ENCODE measurements at regions not wholly inside any gene's neighbourhood (a gene's known extent, or its start where the extent isn't known, plus 50 kb on each side); places are given as distances from the start of the nearest gene placed in this dataset.

DNA sequence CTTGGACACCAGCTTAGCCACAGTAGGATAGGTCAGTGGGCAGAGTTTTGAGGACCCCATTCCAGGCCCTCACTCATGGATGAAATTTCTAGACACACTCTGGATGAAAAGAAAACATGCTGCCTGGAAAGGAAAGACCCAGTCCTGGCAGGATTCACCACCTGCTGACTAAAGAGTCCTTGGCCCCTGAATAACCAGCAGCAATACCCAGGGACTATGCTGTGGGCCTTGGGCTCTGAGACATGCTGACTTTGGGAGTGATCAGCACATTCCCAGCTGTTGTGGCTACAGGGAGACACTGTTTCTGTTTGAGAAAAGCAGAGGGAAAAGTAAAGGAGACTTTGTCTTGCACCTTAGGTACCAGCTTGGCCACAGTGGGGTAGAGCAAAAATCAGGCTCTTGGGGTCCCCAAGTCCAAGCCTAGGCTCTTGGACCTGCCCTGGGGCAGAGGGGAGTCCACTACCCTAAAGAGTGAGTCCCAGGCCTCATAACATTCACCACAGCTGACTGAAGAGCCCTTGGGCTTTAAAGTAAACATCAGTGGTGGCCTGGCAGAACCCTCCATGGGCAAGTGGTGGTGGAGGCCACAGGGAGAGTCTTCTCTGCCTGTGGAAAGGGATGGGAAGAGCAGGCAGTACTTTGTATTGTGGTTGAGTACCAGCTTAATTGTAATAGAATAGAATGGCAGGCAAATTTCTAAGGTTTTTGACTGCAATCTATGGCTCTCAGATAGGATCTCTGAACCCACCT is 516.8 kb downstream of the BCKDHB start:
- Histone ChIP-seq H3K27me3 (replicated peaks in 1 of 4; ENCODE audit: control insufficient read depth in 3 of 4, extremely low read depth in 1 of 4, insufficient read depth in 3 of 4, low read length in 3 of 4) (no peaks in the 10 kb centered on the region), H3K23ac (ENCODE audit: insufficient read length) (no peak overlapping the region), H2BK20ac (ENCODE audit: low read length) (no peak overlapping the region), H3K23me2 (ENCODE audit: low read depth, low read length) (no peaks in the 10 kb centered on the region), H3K4me1 (replicated peaks in 1 of 4; ENCODE audit: control insufficient read depth in 3 of 4, insufficient read depth in 4 of 4, low read length in 3 of 4) (no peaks in the 10 kb centered on the region), H3K79me1 (ENCODE audit: low read depth, low read length) (no peaks in the 10 kb centered on the region), H3K27ac (ENCODE audit: low read depth, low read length) (no peak overlapping the region), H4K20me1 (replicated peaks in 1 of 2; ENCODE audit: control insufficient read depth in 1 of 2, insufficient read depth in 2 of 2, low read length in 2 of 2) (no peaks in the 10 kb centered on the region), H2BK120ac (replicated peaks; ENCODE audit: low read depth, low read length) (no peak overlapping the region), H3K36me3 (ENCODE audit: control insufficient read depth in 2 of 4, insufficient read depth in 4 of 4, low read length in 3 of 4) (no peaks in the 10 kb centered on the region), H2AK5ac (ENCODE audit: low read depth, low read length) (no peak overlapping the region), H2BK15ac (ENCODE audit: low read length) (no peak overlapping the region), H3K4me3 (ENCODE audit: extremely low read depth in 1 of 4, insufficient read depth in 2 of 4, low read depth in 3 of 4, low read length in 4 of 4) (no peak overlapping the region), H3K56ac (replicated peaks; ENCODE audit: insufficient read length, low read depth, low read length) (no peak overlapping the region), H3K79me2 (ENCODE audit: control insufficient read depth in 1 of 2, insufficient read depth in 2 of 2, low read length in 2 of 2) (no peaks in the 10 kb centered on the region), H4K8ac (ENCODE audit: extremely low read depth, insufficient read depth, low read length) (no peak overlapping the region), H3K9me3 (ENCODE audit: insufficient read depth in 2 of 2, low read depth in 1 of 2, low read length in 1 of 2) (no peaks in the 10 kb centered on the region), H2AFZ (ENCODE audit: low read length) (no peak overlapping the region), H3K4ac (replicated peaks; ENCODE audit: insufficient read length, low read depth, low read length) (no peak overlapping the region), H4K5ac (ENCODE audit: insufficient read length, low read depth, low read length) (no peak overlapping the region), H2BK5ac (ENCODE audit: low read depth, low read length) (no peak overlapping the region), H3K18ac (ENCODE audit: extremely low read depth, low read length) (no peak overlapping the region), H2BK12ac (ENCODE audit: low read depth, low read length) (no peak overlapping the region), H3K4me2 (ENCODE audit: insufficient read depth in 1 of 2, low read depth in 2 of 2, low read length in 2 of 2) (no peak overlapping the region), H3K14ac (ENCODE audit: insufficient read length) (no peak overlapping the region), H3K9ac (replicated peaks in 1 of 4; ENCODE audit: extremely low read depth in 1 of 4, low read depth in 3 of 4, low read length in 3 of 4) (no peak overlapping the region), H4K91ac (replicated peaks; ENCODE audit: insufficient read length, low read length) (no peak overlapping the region)
- CTCF ChIA-PET (ENCODE audit: partially characterized antibody), result no interaction called here
- no peak for DNase-seq (ENCODE audit: low read depth in 1 of 2, low spot score in 2 of 2)
- POLR2A ChIA-PET (ENCODE audit: partially characterized antibody), result no interaction called here
- no peak for FAIRE-seq
- TF ChIP-seq BCL11A (IDR thresholded peaks at IDR 0.05; ENCODE audit: low read depth in 2 of 2, low read length in 2 of 2) (no peak), RFX5 (IDR thresholded peaks at IDR 0.05; ENCODE audit: borderline replicate concordance, low read depth, low read length) (no peak), EP300 (IDR thresholded peaks at IDR 0.05; ENCODE audit: borderline replicate concordance in 1 of 2, low read depth in 2 of 2, low read length in 2 of 2) (no peak), KDM4A (IDR thresholded peaks at IDR 0.05; ENCODE audit: low read depth, low read length, severe bottlenecking) (no peak), RAD21 (IDR thresholded peaks at IDR 0.05 in 1 of 2, conservative IDR thresholded peaks at IDR 0.05 in 1 of 2; ENCODE audit: low read depth in 2 of 2, low read length in 2 of 2) (no peak), CBX5 (IDR thresholded peaks at IDR 0.05; ENCODE audit: low read depth, low read length) (no peak), BRCA1 (IDR thresholded peaks at IDR 0.05; ENCODE audit: low read depth, low read length) (no peak), CBX8 (IDR thresholded peaks at IDR 0.05; ENCODE audit: borderline replicate concordance, low read depth, low read length) (no peak), PHF8 (conservative IDR thresholded peaks at IDR 0.05; ENCODE audit: low read depth, low read length) (no peak), MAFK (IDR thresholded peaks at IDR 0.05; ENCODE audit: low read depth, low read length) (no peak), RBBP5 (IDR thresholded peaks at IDR 0.05; ENCODE audit: borderline replicate concordance, low read depth, low read length) (no peak), POLR2A (IDR thresholded peaks at IDR 0.05; ENCODE audit: control extremely low read depth in 1 of 2, low read depth in 2 of 2, low read length in 2 of 2) (no peak), YY1 (IDR thresholded peaks at IDR 0.05; ENCODE audit: low read depth, low read length) (no peak), SIRT6 (IDR thresholded peaks at IDR 0.05; ENCODE audit: low read length) (no peak)

Measured in H1 (cell line).